Nephron (organoid): ENCODE measurements at regions not wholly inside any gene's neighbourhood (a gene's known extent, or its start where the extent isn't known, plus 50 kb on each side); places are given as distances from the start of the nearest gene placed in this dataset.

Experiments
- H3K27ac Mint-ChIP-seq, 3 experiments: 2 replicates each; pipeline ENCODE4 v1.8.0; 2020; ENCODE audit warnings: mixed read lengths in 3 of 3, mild to moderate bottlenecking in 2 of 3, moderate library complexity in 1 of 3
- H3K27me3 Mint-ChIP-seq: 2 replicates; pipeline ENCODE4 v1.8.0; 2021; ENCODE audit warnings: low read depth, mild to moderate bottlenecking, moderate library complexity, mixed read lengths
- H3K36me3 Mint-ChIP-seq: 2 replicates; pipeline ENCODE4 v1.8.0; 2020; ENCODE audit warnings: low read depth, mixed read lengths
- H3K4me1 Mint-ChIP-seq: 2 replicates; pipeline ENCODE4 v1.8.0; 2020; ENCODE audit warnings: mixed read lengths
- H3K4me3 Mint-ChIP-seq, 3 experiments: 2 replicates each; pipeline ENCODE4 v1.8.0; 2020; ENCODE audit warnings: mild to moderate bottlenecking in 3 of 3, mixed read lengths in 3 of 3, moderate library complexity in 2 of 3
- H3K9me3 Mint-ChIP-seq: 2 replicates; pipeline ENCODE4 v1.8.0; 2020; ENCODE audit warnings: mixed read lengths
- CTCF ChIP-seq, 3 experiments: fragments of 200-600 bp; sonication (generic); IDR thresholded peaks; one replicate each; pipeline ENCODE4 v1.5.0; 2021; ENCODE audit warnings: antibody characterized with exemption in 3 of 3; ENCODE audit not compliant: unreplicated experiment in 3 of 3

GRCh38 chr1:187958207-187958606 is 1129.5 kb downstream of the PLA2G4A start:
- H3K4me1 Mint-ChIP-seq, result peaks cover 5% of the 10 kb centered on the region
- no peaks in the 10 kb centered on the region for H3K27me3 Mint-ChIP-seq
- H3K36me3 Mint-ChIP-seq, result no peaks in the 10 kb centered on the region
- TF ChIP-seq CTCF (IDR thresholded peaks at IDR 0.05; ENCODE audit: unreplicated experiment in 3 of 3), result no peak
- no peak overlapping the region for H3K27ac Mint-ChIP-seq
- H3K4me3 Mint-ChIP-seq, result no peak overlapping the region
- H3K9me3 Mint-ChIP-seq, result peaks cover 2% of the 10 kb centered on the region

GRCh38 chr1:187959062-187959461 is 1130.3 kb downstream of the PLA2G4A start:
- Mint-ChIP-seq H3K4me1 (peaks cover 5% of the 10 kb centered on the region), H3K4me3 (no peak overlapping the region), H3K27ac (no peak overlapping the region), H3K9me3 (no peaks in the 10 kb centered on the region), H3K36me3 (no peaks in the 10 kb centered on the region), H3K27me3 (no peaks in the 10 kb centered on the region)
- TF ChIP-seq CTCF (IDR thresholded peaks at IDR 0.05; ENCODE audit: unreplicated experiment in 3 of 3), result no peak

- Mint-ChIP-seq H3K36me3 (no peaks in the 10 kb centered on the region), H3K27me3 (no peaks in the 10 kb centered on the region)
- no peak for TF ChIP-seq CTCF (IDR thresholded peaks at IDR 0.05; ENCODE audit: unreplicated experiment in 3 of 3)
These were observed 1131.4 kb downstream of the PLA2G4A start for GRCh38 chr1:187960125-187960638.

GRCh38 chr1:187961895-187962294 is 1133.1 kb downstream of the PLA2G4A start:
- H3K4me3 Mint-ChIP-seq, result no peak overlapping the region
- no peak overlapping the region for H3K27ac Mint-ChIP-seq
- peaks cover 5% of the 10 kb centered on the region for H3K4me1 Mint-ChIP-seq
- no peak for TF ChIP-seq CTCF (IDR thresholded peaks at IDR 0.05; ENCODE audit: unreplicated experiment in 3 of 3)
- H3K36me3 Mint-ChIP-seq, result no peaks in the 10 kb centered on the region
- H3K27me3 Mint-ChIP-seq, result no peaks in the 10 kb centered on the region
- no peaks in the 10 kb centered on the region for H3K9me3 Mint-ChIP-seq

More at GRCh38 chr1:187960125-187960638, 1131.4 kb downstream of the PLA2G4A start:
- Mint-ChIP-seq H3K9me3 (no peaks in the 10 kb centered on the region), H3K4me1 (peaks cover 5% of the 10 kb centered on the region), H3K4me3 (no peak overlapping the region), H3K27ac (no peak overlapping the region)

- Mint-ChIP-seq H3K36me3 (no peaks in the 10 kb centered on the region), H3K27ac (no peak overlapping the region), H3K9me3 (no peaks in the 10 kb centered on the region), H3K4me1 (no peaks in the 10 kb centered on the region), H3K27me3 (no peaks in the 10 kb centered on the region), H3K4me3 (no peak overlapping the region)
- no peak for TF ChIP-seq CTCF (IDR thresholded peaks at IDR 0.05; ENCODE audit: unreplicated experiment in 3 of 3)
These were observed 1143.1 kb downstream of the PLA2G4A start for GRCh38 chr1:187971851-187972250.

GRCh38 chr1:187977298-187977697 is 1148.5 kb downstream of the PLA2G4A start:
- Mint-ChIP-seq H3K27me3 (no peaks in the 10 kb centered on the region), H3K4me1 (no peaks in the 10 kb centered on the region), H3K9me3 (peaks cover 5% of the 10 kb centered on the region), H3K27ac (no peak overlapping the region), H3K36me3 (no peaks in the 10 kb centered on the region), H3K4me3 (no peak overlapping the region)
- TF ChIP-seq CTCF (IDR thresholded peaks at IDR 0.05; ENCODE audit: unreplicated experiment in 3 of 3), result no peak
